ENCODE measurements at regions not wholly inside any gene's neighbourhood (a gene's known extent, or its start where the extent isn't known, plus 50 kb on each side); places are given as distances from the start of the nearest gene placed in this dataset.

GRCh38 chr3:46112984-46113383, 85.7 kb upstream of the XCR1 start:
- TF ChIP-seq POLR2A (IDR thresholded peaks at IDR 0.05; ENCODE audit: low read length) (no peak), GATA1 (IDR thresholded peaks at IDR 0.05; ENCODE audit: low read depth, low read length) (no peak)
